Caco-2 (cell line): ENCODE measurements at regions not wholly inside any gene's neighbourhood (a gene's known extent, or its start where the extent isn't known, plus 50 kb on each side); places are given as distances from the start of the nearest gene placed in this dataset.

Experiments used
- BruUV-seq: library from RNA; stranded (reverse); fragments of 400-500 nt; replicated peaks from 2 replicates; lab custom pipeline; 2021; lab: Mats Ljungman, UMichigan
- CTCF ChIA-PET: fragments of 300-600 bp; sonication (Branson Sonifier 250); formaldehyde crosslinking; loops from one replicate; lab custom pipeline; 2022; ENCODE audit warnings: antibody characterized with exemption; lab: Charles Lee
- POLR2A ChIA-PET: fragments of 300-600 bp; sonication (Branson Sonifier 250); formaldehyde crosslinking; loops from one replicate; lab custom pipeline; 2022; ENCODE audit warnings: antibody characterized with exemption; lab: Charles Lee
- DNase-seq, 2 experiments: peaks; one replicate each; pipeline versions ENCODE4 v3.0.0 to v3.0.0-alpha.2; 2020 to 2022
- H3K27me3 ChIP-seq: replicated peaks from 2 replicates; pipeline ENCODE4 v1.6.0; 2011; ENCODE audit warnings: low read length; ENCODE audit not compliant: control insufficient read depth, insufficient read depth
- H3K36me3 ChIP-seq: 2 replicates; pipeline ENCODE4 v1.5.1; 2011; ENCODE audit warnings: low read length; ENCODE audit not compliant: control insufficient read depth, insufficient read depth
- H3K4me1 ChIP-seq: fragments of 250-450 bp; sonication (Bioruptor Pico); 2 replicates; pipeline ENCODE4 v1.5.1; 2020; ENCODE audit warnings: mild to moderate bottlenecking
- H3K4me3 ChIP-seq: 2 replicates; pipeline ENCODE4 v1.5.1; 2011; ENCODE audit warnings: low read depth, mild to moderate bottlenecking, control low read depth, low read length
- H3K9me3 ChIP-seq: fragments of 250-450 bp; sonication (Bioruptor Pico); 2 replicates; pipeline ENCODE4 v1.5.1; 2020; ENCODE audit warnings: mild to moderate bottlenecking, moderate library complexity
- H3K27ac Mint-ChIP-seq: one replicate; pipeline ENCODE4 v1.8.0; 2022; ENCODE audit warnings: mixed read lengths; ENCODE audit not compliant: unreplicated experiment
- H3K27me3 Mint-ChIP-seq: one replicate; pipeline ENCODE4 v1.8.0; 2022; ENCODE audit warnings: mixed read lengths; ENCODE audit not compliant: insufficient read depth, unreplicated experiment
- H3K36me3 Mint-ChIP-seq: one replicate; pipeline ENCODE4 v1.8.0; 2022; ENCODE audit warnings: mild to moderate bottlenecking, mixed read lengths; ENCODE audit not compliant: insufficient read depth, unreplicated experiment
- H3K4me1 Mint-ChIP-seq: one replicate; pipeline ENCODE4 v1.8.0; 2022; ENCODE audit warnings: low read depth, mixed read lengths; ENCODE audit not compliant: unreplicated experiment
- H3K4me3 Mint-ChIP-seq: one replicate; pipeline ENCODE4 v1.8.0; 2022; ENCODE audit warnings: mild to moderate bottlenecking, moderate library complexity, mixed read lengths; ENCODE audit not compliant: unreplicated experiment
- H3K9me3 Mint-ChIP-seq: one replicate; pipeline ENCODE4 v1.8.0; 2022; ENCODE audit warnings: mixed read lengths; ENCODE audit not compliant: unreplicated experiment
- CTCF ChIP-seq, 2 experiments: fragments of 200-600 bp in 1 of 2; IDR thresholded peaks; 1 replicate in 1 of 2; 2 replicates in 1 of 2; pipeline versions ENCODE4 v1.5.1 to v1.8.0; 2011 to 2022; ENCODE audit warnings: antibody characterized with exemption in 1 of 2, control low read depth in 1 of 2, inconsistent platforms in 1 of 2, low read depth in 1 of 2, low read length in 1 of 2, mild to moderate bottlenecking in 1 of 2, moderate library complexity in 1 of 2; ENCODE audit not compliant: insufficient read depth in 1 of 2, severe bottlenecking in 1 of 2, unreplicated experiment in 1 of 2
- intact Hi-C: fragments of 100-400 bp; cut with micrococcal nuclease; formaldehyde crosslinking; loops from one replicate; pipeline ENCODE4 v1.10.0; 2022; ENCODE audit not compliant: unreplicated experiment

GRCh38 chr3:148450819-148451218 lies 246.9 kb upstream of the AGTR1 start:
- POLR2A ChIA-PET = no interaction called here
- H3K27me3 Mint-ChIP-seq = no peaks in the 10 kb centered on the region
- no peak overlapping the region for H3K4me3 ChIP-seq
- CTCF ChIA-PET = no interaction called here
- H3K27ac Mint-ChIP-seq = no peak overlapping the region
- H3K36me3 ChIP-seq = no peaks in the 10 kb centered on the region
- H3K27me3 ChIP-seq = no peaks in the 10 kb centered on the region
- no peaks in the 10 kb centered on the region for H3K9me3 Mint-ChIP-seq
- peaks cover 10% of the 10 kb centered on the region for H3K4me1 ChIP-seq
- no peak for TF ChIP-seq CTCF (IDR thresholded peaks at IDR 0.05; ENCODE audit: insufficient read depth in 1 of 2, low read depth in 1 of 2, low read length in 1 of 2, severe bottlenecking in 1 of 2, unreplicated experiment in 1 of 2)
- no peaks in the 10 kb centered on the region for H3K9me3 ChIP-seq
- no peak overlapping the region for H3K4me3 Mint-ChIP-seq
- H3K36me3 Mint-ChIP-seq = no peaks in the 10 kb centered on the region
- peak in 1 of 2 experiments; percentile 29 for DNase-seq
- intact Hi-C loops = loop anchor here (5.0 kb wide), 2 partner anchors 69 to 151 kb away; no protein-coding TSS in a partner anchor
- H3K4me1 Mint-ChIP-seq = peaks cover 16% of the 10 kb centered on the region
- no TSS peak for BruUV-seq

- intact Hi-C loops = loop anchor here (5.0 kb wide), 2 partner anchors 70 to 150 kb away; no protein-coding TSS in a partner anchor
- H3K4me1 ChIP-seq = peaks cover 10% of the 10 kb centered on the region
- POLR2A ChIA-PET = no interaction called here
- Mint-ChIP-seq H3K4me3 (no peak overlapping the region), H3K27me3 (no peaks in the 10 kb centered on the region), H3K9me3 (no peaks in the 10 kb centered on the region), H3K4me1 (peaks cover 16% of the 10 kb centered on the region), H3K36me3 (no peaks in the 10 kb centered on the region), H3K27ac (no peak overlapping the region)
- no peak for TF ChIP-seq CTCF (IDR thresholded peaks at IDR 0.05; ENCODE audit: insufficient read depth in 1 of 2, low read depth in 1 of 2, low read length in 1 of 2, severe bottlenecking in 1 of 2, unreplicated experiment in 1 of 2)
- CTCF ChIA-PET = no interaction called here
- no peaks in the 10 kb centered on the region for H3K36me3 ChIP-seq
- BruUV-seq = no TSS peak
- no peaks in the 10 kb centered on the region for H3K27me3 ChIP-seq
- no peak overlapping the region for H3K4me3 ChIP-seq
- H3K9me3 ChIP-seq = no peaks in the 10 kb centered on the region
- no peak for DNase-seq
Measured at GRCh38 chr3:148451969-148452368, 245.7 kb upstream of the AGTR1 start.

DNA sequence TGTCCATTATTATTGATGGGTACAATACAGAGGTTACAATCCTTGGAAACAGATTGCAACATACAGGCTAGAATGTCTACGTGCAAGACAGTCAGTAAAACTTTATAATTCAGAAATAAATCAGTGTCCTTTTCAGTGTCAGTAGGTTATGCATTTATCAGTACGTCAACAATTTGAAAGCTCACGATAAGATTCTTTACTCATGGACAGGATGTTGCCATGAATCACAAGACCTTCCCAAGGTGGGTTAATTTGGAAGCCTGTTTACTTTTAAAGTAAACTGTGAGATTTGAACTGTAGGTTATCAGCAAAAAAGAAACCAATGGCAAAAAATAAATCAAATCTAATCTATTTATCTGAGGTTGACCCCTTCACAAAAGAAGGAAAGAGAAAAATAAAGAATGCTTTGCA lies 243.9 kb upstream of the AGTR1 start:
- Mint-ChIP-seq H3K27me3 (no peaks in the 10 kb centered on the region), H3K27ac (no peak overlapping the region), H3K9me3 (no peaks in the 10 kb centered on the region), H3K4me1 (peaks cover 16% of the 10 kb centered on the region), H3K4me3 (peak overlapping the region; percentile 21), H3K36me3 (no peaks in the 10 kb centered on the region)
- POLR2A ChIA-PET = no interaction called here
- H3K27me3 ChIP-seq = no peaks in the 10 kb centered on the region
- TF ChIP-seq CTCF (IDR thresholded peaks at IDR 0.05; ENCODE audit: insufficient read depth in 1 of 2, low read depth in 1 of 2, low read length in 1 of 2, severe bottlenecking in 1 of 2, unreplicated experiment in 1 of 2) = no peak
- peak in 1 of 2 experiments; percentile 11 for DNase-seq
- CTCF ChIA-PET = no interaction called here
- no peaks in the 10 kb centered on the region for H3K36me3 ChIP-seq
- no peaks in the 10 kb centered on the region for H3K9me3 ChIP-seq
- intact Hi-C loops = loop anchor here (5.0 kb wide), 2 partner anchors 71 to 149 kb away; no protein-coding TSS in a partner anchor
- BruUV-seq = no TSS peak
- no peak overlapping the region for H3K4me3 ChIP-seq
- peaks cover 10% of the 10 kb centered on the region for H3K4me1 ChIP-seq
